GM21367 (cell line): ENCODE measurements at regions not wholly inside any gene's neighbourhood (a gene's known extent, or its start where the extent isn't known, plus 50 kb on each side); places are given as distances from the start of the nearest gene placed in this dataset.
"Not testable (repeated sequence)": the region's sequence is repeated elsewhere in the genome, so short reads cannot be mapped to it uniquely, and the experiment has no call there.

ENCODE experiments used
- ATAC-seq: cut with Tn5 transposase; IDR thresholded peaks from one replicate; pipeline ENCODE4 v1.9.1; 2021; ENCODE audit not compliant: unreplicated experiment

- ATAC-seq, result no peak
Observed at GRCh38 chr2:209141818-209142217, 282.0 kb upstream of the MAP2 start.

GRCh38 chr2:209145220-209145691, 278.6 kb upstream of the MAP2 start:
- ATAC-seq, result not testable (repeated sequence)

DNA sequence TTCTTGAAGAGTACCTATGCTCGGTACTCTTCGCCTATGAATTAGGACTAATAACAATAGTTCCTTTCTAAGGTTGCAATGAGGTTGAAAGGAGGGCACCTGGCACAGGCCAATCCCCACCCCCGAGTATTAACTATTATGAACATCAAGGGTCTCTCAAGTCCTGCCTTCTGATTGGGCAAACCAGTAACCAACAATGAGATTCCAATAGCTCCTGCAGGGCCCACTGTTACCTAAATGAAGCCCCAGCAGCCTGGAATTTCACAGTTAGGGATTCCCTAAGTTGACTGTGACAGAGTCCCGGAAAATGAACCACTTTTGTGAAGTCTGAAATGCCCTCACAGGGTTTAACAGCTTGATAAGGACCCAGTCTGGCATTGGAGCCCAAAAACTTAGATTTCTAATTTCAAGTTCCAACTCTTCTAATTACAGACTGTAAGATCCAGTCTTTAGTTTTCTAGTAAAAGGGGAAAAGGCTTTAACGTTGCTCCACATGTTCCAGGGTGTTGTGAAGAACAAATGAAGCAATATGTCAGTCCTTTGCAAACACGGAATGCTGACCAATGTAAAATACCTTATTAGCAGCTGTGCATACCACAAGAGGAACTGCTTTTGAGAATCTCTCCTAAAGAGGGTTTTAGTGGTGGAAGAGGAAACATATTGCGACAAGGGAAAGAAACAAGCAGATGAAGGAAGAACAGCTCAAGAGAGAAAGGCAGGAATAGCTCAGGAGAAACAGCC, 277.7 kb upstream of the MAP2 start:
- ATAC-seq, result no peak

- ATAC-seq, result no peak
Observed at GRCh38 chr2:209146682-209147320, 277.0 kb upstream of the MAP2 start.

DNA sequence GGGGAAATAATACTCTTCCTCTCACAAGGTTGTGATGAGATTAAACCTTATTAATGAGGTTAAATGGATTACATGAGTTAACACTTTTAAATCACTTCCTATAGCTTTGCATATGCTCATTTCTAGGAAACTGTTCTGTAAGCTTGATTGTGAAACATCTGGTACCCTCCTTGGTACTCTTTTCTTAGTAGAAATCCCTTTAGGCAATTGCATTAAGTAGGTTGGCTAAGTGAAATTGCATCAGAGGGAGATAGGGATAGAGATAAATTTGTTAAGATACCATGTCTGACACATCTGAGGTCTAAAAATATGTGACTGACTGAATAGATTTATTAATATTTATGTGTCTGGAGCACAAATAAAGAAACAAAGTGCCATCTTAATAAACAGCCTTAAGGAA, 275.9 kb upstream of the MAP2 start:
- ATAC-seq, result no peak

- no peak for ATAC-seq
Observed at GRCh38 chr2:209160800-209161588, 262.9 kb upstream of the MAP2 start.

DNA sequence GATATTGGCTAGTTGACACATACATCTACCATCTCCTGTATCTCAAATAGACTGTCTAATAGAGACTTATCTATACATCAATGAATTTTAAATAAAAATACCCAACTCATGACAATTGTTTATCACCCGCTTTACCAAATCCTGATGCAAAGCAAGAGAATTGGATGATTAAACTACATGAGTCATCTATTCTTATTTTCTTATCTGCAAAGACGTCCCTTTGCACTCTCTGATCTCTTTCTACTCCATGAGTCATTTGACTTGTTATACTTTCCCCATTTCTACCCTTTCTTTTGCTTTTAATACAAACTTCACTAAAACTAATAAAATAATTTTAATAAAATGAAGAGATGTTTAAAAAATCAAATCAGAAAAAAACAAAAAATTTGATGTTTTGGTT, 261.7 kb upstream of the MAP2 start:
- no peak for ATAC-seq

GRCh38 chr2:209181984-209182383, 241.9 kb upstream of the MAP2 start:
- ATAC-seq, result no peak

DNA sequence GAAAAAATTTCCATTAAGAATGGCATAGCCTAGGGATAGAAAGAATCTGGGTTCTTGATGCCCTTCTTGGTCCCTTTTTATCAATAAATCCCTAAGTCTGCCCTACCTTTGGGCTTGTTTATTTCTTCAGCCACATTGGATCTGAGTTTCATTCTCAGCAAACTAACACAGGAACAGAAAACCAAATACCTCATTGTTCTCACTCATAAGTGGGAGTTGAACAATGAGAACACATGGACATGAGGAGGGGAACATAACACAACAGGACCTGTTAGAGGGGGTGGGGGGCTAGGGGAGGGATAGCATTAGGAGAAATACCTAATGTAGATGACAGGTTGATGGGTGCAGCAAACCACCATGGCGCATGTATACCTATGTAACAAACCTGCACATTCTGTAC, 237.0 kb upstream of the MAP2 start:
- not testable (repeated sequence) for ATAC-seq

DNA sequence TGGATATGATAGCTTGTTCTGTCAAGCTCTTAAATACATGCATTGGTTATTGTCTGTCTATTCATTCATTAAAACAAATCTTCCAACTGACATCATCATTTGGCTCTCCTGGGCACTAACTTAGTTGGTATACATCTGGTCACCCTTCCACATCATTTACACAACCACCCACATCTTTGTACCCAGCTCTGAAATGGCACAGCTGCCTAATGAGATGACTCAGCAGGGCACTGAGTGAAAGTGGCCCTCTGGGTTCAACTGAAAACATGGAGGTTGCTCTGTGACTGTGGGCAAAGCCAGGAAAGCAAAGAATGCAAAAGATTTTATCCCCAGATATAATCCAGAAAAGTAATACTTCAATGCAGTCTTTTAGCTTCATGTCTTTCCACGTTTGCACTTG, 234.0 kb upstream of the MAP2 start:
- no peak for ATAC-seq

GRCh38 chr2:209191139-209191538, 232.7 kb upstream of the MAP2 start:
- ATAC-seq, result no peak

- no peak for ATAC-seq
Observed at GRCh38 chr2:209194717-209195116, 229.1 kb upstream of the MAP2 start.

GRCh38 chr2:209208211-209208610, 215.6 kb upstream of the MAP2 start:
- no peak for ATAC-seq

DNA sequence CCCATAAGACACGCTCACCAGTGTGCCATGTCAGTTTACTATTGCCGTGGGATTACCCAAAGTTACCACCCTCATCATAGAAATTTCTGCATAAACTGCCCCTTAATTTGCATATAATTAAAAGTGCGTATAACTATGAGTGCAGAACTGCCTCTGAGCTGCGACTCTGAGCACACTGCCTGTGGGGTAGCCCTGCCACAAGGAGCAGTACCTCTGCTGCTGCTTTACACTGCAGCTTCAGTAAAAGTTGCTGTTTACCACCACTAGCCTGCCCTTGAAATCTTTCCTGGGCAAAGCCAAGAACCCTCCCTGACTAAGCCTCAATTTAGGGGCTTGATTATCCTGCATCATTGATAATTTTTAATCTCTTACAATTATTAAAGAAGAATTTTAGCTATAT, 213.9 kb upstream of the MAP2 start:
- ATAC-seq, result no peak

DNA sequence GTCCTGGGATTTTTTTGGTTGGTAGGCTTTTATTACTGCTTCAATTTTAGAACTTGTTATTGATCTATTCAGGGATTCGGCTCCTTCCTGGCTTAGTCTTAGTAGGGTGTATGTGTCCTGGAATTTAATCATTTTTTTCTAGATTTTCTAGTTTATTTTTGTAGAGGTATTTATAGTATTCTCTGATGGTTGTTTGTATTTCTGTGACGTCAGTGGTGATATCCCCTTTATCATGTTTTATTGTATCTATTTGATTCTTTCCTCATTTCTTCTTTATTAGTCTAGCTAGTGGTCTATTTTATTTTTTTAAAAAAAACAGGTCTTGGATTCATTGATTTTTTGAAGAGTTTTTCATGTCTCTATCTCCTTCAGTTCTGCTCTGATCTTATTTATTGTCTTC, 193.3 kb upstream of the MAP2 start:
- ATAC-seq, result no peak

GRCh38 chr2:209236377-209236776, 187.5 kb upstream of the MAP2 start:
- no peak for ATAC-seq

DNA sequence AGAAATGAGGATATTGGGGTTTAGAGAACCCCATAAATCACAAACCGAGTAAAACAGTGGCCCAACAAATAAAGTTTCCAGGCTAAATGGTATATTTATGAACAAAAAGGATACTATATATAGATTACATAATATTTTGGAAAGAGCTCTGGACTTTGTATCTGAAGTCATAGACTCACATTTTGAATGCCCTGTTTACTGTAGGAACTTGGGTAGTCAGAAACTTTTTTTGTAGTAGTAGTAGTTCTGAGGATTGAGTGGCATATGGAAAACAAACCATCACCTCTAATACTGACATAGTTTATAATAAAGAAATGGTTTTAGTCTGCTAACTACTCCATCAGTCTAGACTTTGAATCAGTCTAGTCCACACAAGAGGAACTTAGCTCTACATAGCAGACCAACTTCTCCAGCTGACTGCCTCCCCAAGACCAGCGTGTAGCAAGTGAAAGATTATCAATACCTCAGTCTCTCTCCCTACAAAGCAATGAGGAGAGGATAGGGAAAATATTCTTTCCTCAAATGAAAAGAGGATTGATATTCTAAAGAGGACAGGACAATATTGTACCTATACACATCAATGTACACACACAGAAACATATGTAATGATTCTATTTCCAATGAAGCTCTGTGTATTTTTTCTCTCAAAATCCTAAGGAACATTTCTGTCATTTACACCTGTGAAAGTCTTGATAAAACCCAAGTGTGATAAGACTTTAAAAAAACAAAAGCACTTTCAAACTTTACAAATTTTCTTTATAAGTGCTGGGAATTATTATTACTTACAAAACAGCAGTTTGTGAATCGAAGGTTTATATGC, 184.9 kb upstream of the MAP2 start:
- ATAC-seq, result no peak

DNA sequence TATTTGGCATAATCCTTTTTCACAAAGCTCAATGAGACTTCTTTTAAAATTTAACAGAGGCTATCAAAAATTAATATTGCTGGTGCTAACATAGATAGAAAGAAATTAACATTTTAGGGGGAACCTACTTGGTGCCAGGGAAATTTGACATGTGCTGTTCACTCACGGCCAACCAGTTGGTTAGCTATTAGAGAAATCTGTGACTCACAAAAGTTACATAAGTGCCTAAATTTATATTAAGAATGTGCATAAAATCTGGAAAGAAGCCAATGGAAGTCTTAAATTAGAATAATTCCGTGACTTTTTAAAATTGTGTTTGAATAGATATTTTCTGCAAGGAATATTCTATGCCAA, 184.3 kb upstream of the MAP2 start:
- ATAC-seq, result no peak

DNA sequence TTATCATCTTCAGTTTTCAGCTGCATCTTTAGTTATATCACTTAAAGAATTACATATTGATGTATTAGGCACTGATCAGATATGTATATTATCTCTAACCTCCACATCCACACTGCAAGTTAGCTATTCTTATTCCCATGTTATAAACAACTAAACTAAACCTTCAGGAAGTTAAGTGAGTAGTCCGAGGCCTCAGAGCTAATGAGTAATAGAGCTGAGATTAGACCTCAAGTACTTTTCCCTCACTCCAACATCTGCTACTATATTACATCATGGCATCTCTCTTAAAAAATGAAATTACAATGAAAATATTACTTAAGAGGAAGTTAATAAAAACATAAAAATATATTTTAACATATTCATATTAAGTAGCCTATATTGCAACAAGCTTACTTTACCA, 183.6 kb upstream of the MAP2 start:
- ATAC-seq, result no peak

GRCh38 chr2:209253544-209253943, 170.3 kb upstream of the MAP2 start:
- ATAC-seq, result no peak

DNA sequence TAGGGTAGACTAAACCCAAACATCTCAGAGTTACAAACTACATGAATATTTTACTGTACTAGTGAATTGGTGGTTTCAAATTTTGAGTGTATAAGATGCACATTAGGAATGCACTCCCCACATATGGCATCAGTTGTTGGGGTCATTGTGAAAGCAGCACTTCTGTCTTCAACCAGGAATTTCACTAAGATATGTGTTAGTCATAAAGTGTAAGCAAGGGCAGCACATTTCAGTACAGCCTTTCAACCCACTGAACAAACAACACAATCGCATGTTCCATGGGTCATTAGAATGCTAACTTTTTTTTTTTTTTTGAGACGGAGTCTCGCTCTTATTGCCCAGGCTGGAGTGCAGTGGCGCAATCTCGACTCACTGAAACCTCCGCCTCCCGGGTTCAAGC, 164.1 kb upstream of the MAP2 start:
- no peak for ATAC-seq
